ENCODE measurements at regions not wholly inside any gene's neighbourhood (a gene's known extent, or its start where the extent isn't known, plus 50 kb on each side); places are given as distances from the start of the nearest gene placed in this dataset.

DNA sequence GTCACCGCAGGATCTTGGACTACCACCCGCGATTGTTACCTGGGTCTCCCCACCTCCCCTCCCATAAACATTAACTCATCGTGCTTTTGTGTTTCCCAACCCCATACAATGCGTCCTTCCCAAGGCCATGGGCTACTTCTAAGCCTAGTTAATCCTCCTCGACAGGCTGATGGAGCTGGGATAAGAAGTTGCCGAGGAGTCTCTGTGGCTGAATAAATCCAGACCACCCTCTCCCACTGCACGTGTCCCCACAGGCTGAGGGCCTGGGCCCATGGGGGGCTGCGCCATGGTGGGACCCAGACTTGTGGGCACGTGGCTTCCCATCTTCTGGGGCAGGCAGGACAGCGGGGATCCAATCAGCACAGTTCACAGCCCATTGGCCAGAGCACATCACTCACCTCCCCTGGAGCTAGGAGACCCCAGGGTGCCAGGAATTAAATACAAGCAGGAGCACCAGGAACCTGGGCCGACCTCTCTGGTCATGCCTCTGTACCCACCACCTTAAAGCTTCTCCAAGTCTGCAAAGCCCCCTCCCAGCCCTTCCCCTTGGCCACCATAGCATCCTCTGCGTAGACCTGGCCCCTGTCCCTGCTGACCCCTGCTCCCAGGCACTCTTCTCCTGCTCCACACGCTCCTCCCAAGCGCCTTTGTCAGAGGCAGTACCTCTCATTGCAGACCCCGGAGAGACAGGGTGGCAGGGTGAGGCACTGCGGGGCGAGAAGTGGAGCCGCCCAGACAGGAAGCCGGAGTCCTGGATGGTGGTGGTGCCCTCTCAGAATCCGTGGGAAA, 51.0 kb upstream of the ID2 start:
- H3K9me3 Mint-ChIP-seq (ENCODE audit: unreplicated experiment) = no peaks in the 10 kb centered on the region
- H3K27me3 Mint-ChIP-seq (ENCODE audit: unreplicated experiment) = peaks cover 7% of the 10 kb centered on the region
- H3K36me3 Mint-ChIP-seq (ENCODE audit: unreplicated experiment) = no peaks in the 10 kb centered on the region
- no peak overlapping the region for H3K4me3 Mint-ChIP-seq (ENCODE audit: unreplicated experiment)
- H3K4me1 Mint-ChIP-seq (ENCODE audit: low read depth, unreplicated experiment) = peaks cover 1% of the 10 kb centered on the region
- no peak for DNase-seq
- TF ChIP-seq CTCF (IDR thresholded peaks at IDR 0.05; ENCODE audit: partially characterized antibody, unreplicated experiment) = no peak
- no peak overlapping the region for H3K27ac Mint-ChIP-seq (ENCODE audit: unreplicated experiment)

- no peaks in the 10 kb centered on the region for H3K9me3 Mint-ChIP-seq (ENCODE audit: unreplicated experiment)
- peaks cover 3% of the 10 kb centered on the region for H3K4me1 Mint-ChIP-seq (ENCODE audit: low read depth, unreplicated experiment)
- no peaks in the 10 kb centered on the region for H3K36me3 Mint-ChIP-seq (ENCODE audit: unreplicated experiment)
- H3K4me3 Mint-ChIP-seq (ENCODE audit: unreplicated experiment) = no peak overlapping the region
- TF ChIP-seq CTCF (IDR thresholded peaks at IDR 0.05; ENCODE audit: partially characterized antibody, unreplicated experiment) = no peak
- H3K27ac Mint-ChIP-seq (ENCODE audit: unreplicated experiment) = no peak overlapping the region
- DNase-seq = no peak
- H3K27me3 Mint-ChIP-seq (ENCODE audit: unreplicated experiment) = peaks cover 8% of the 10 kb centered on the region
Observed at GRCh38 chr2:8631465-8632005, 50.3 kb upstream of the ID2 start.
